HepG2 (cell line): ENCODE measurements at regions not wholly inside any gene's neighbourhood (a gene's known extent, or its start where the extent isn't known, plus 50 kb on each side); places are given as distances from the start of the nearest gene placed in this dataset.
"Not testable (repeated sequence)": the region's sequence is repeated elsewhere in the genome, so short reads cannot be mapped to it uniquely, and the experiment has no call there.

Experiments
- FOXO1 ChIP-seq: sonication (generic); formaldehyde crosslinking; IDR thresholded peaks from 2 replicates; pipeline ENCODE4 v1.4.0; 2020; ENCODE audit warnings: missing genetic modification reagents
- NCOR1 ChIP-seq: fragments of 200-600 bp; sonication (generic); IDR thresholded peaks from 2 replicates; pipeline ENCODE4 v1.7.0; 2017; ENCODE audit warnings: antibody characterized with exemption, low read length, borderline replicate concordance
- NONO ChIP-seq, 2 experiments: fragments of 450-650 bp in 1 of 2; sonication (generic) in 1 of 2; formaldehyde crosslinking in 1 of 2; IDR thresholded peaks in 1 of 2; conservative IDR thresholded peaks in 1 of 2; 2 replicates each; pipeline versions ENCODE4 v1.6.1 to v1.8.0; 2017 to 2022; ENCODE audit warnings: mild to moderate bottlenecking in 1 of 2, missing genetic modification reagents in 1 of 2, moderate library complexity in 1 of 2
- RAD21 ChIP-seq: fragments of 450-650 bp; formaldehyde crosslinking; IDR thresholded peaks from 2 replicates; pipeline ENCODE4 v1.5.0; 2020; ENCODE audit warnings: mild to moderate bottlenecking
- RXRA ChIP-seq: sonication (generic); formaldehyde crosslinking; IDR thresholded peaks from 2 replicates; pipeline ENCODE4 v1.5.1; 2020; ENCODE audit warnings: missing genetic modification reagents
- ZBTB1 ChIP-seq: sonication (generic); formaldehyde crosslinking; IDR thresholded peaks from 2 replicates; pipeline ENCODE4 v1.4.0; 2020; ENCODE audit warnings: missing genetic modification reagents, borderline replicate concordance
- ZNF274 ChIP-seq: sonication (generic); formaldehyde crosslinking; IDR thresholded peaks from 2 replicates; pipeline ENCODE4 v1.5.1; 2020; ENCODE audit warnings: mild to moderate bottlenecking, missing genetic modification reagents
- TF ChIP-seq, protein P1 (sequence below): sonication (generic); formaldehyde crosslinking; IDR thresholded peaks from 2 replicates; pipeline ENCODE4 v1.5.0; 2020; ENCODE audit warnings: mild to moderate bottlenecking, missing genetic modification reagents, moderate library complexity

DNA sequence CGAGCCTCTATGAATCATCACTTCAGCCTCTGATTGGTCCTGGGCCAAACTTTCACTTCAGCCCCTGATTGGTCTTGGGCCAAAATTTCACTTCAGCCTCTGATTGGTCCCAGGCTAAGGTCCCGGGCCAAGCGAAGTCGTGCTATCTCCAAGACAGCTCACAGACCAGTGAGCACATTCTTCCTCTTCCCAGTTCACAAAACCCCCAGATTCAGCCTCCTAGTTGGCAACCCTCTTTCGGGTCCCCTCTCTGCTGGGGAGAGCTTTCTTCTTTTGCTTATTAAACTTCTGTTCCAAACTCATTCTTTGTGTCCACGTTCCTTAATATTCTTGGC, 314.3 kb upstream of the ZNF337 start:
- TF ChIP-seq RXRA; NCOR1; ZNF274 (CRISPR knock-in tag); RAD21 (CRISPR knock-in tag); NONO (IDR thresholded peaks at IDR 0.05); NONO (CRISPR knock-in tag; conservative IDR thresholded peaks at IDR 0.05); ZBTB1 (CRISPR knock-in tag); FOXO1 (CRISPR knock-in tag): not testable (repeated sequence)
- TF ChIP-seq, protein P1, sequence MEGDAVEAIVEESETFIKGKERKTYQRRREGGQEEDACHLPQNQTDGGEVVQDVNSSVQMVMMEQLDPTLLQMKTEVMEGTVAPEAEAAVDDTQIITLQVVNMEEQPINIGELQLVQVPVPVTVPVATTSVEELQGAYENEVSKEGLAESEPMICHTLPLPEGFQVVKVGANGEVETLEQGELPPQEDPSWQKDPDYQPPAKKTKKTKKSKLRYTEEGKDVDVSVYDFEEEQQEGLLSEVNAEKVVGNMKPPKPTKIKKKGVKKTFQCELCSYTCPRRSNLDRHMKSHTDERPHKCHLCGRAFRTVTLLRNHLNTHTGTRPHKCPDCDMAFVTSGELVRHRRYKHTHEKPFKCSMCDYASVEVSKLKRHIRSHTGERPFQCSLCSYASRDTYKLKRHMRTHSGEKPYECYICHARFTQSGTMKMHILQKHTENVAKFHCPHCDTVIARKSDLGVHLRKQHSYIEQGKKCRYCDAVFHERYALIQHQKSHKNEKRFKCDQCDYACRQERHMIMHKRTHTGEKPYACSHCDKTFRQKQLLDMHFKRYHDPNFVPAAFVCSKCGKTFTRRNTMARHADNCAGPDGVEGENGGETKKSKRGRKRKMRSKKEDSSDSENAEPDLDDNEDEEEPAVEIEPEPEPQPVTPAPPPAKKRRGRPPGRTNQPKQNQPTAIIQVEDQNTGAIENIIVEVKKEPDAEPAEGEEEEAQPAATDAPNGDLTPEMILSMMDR (CRISPR knock-in tag): not testable (repeated sequence)
